HG02763 (cell line): ENCODE measurements at regions not wholly inside any gene's neighbourhood (a gene's known extent, or its start where the extent isn't known, plus 50 kb on each side); places are given as distances from the start of the nearest gene placed in this dataset.

ENCODE experiments used
- ATAC-seq: cut with Tn5 transposase; IDR thresholded peaks from one replicate; pipeline ENCODE4 v1.9.1; 2021; ENCODE audit warnings: mild to moderate bottlenecking, moderate library complexity; ENCODE audit not compliant: unreplicated experiment

DNA sequence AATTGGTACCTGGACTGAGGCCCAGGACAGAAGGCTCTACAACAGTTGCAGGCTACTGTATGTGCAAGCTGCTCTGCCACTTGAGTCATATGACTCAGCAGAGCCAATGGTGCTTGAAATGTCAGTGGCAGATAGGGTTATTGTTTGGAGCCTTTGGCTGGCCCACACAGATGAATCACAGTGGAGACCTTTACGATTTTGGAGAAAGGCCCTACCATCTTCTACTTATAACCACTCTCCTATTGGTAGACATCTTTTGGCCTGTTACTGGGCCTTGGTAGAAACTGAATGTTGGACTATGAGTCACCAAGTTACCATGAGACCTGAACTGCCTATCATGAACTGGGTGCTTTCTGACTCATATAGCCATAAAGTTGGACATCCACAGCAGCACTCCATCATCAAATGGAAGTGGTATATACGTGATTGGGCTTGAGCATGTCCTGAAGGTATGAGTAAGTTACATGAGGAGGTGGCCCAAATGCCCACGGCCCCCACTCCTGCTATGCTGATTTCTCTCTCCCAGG is 88.9 kb upstream of the NRXN1 start:
- no peak for ATAC-seq

- ATAC-seq = no peak
Measured at GRCh38 chr2:51111532-51111931, 79.6 kb upstream of the NRXN1 start.

DNA sequence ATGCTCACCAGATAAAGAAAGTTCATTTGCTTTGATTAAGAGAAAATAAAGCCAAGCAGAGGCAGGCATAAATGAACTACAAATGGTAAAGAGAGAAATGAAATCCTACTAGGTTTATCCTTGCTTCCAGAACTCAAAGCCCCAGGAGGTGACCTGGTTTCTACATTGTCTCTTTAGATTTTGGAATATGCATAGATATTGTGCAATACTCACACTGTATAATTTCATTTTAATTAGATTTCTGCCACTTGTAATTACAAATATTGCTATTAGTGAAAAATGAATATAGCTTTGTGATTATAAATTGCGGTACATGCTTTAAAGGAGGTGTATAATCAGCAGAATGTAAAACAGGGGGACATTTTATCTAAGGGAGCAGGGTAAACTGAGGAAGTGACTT is 76.9 kb upstream of the NRXN1 start:
- ATAC-seq = no peak

- ATAC-seq = no peak
Measured at GRCh38 chr2:51107841-51108240, 75.9 kb upstream of the NRXN1 start.

GRCh38 chr2:51105811-51106210 is 73.9 kb upstream of the NRXN1 start:
- ATAC-seq = no peak

DNA sequence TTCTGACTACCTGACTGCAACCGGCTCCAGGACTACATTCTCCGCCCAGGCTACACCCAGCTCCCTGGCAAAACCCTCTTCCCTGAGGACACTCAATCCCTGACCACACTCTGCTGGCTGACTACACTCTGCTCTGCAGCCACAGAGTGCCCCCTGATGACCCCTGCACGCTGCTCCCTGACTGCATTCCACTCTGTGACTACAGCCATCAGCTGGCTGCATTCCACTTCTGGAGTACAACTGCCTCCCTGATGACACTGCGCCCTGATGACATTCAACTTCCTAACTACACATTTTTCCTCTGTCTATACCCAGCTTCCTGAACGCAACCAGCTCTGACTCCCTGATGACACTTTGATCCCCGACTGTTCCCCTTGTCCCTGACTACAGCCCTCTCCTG is 71.3 kb upstream of the NRXN1 start:
- no peak for ATAC-seq

- no peak for ATAC-seq
Measured at GRCh38 chr2:51093016-51093415, 61.1 kb upstream of the NRXN1 start.

DNA sequence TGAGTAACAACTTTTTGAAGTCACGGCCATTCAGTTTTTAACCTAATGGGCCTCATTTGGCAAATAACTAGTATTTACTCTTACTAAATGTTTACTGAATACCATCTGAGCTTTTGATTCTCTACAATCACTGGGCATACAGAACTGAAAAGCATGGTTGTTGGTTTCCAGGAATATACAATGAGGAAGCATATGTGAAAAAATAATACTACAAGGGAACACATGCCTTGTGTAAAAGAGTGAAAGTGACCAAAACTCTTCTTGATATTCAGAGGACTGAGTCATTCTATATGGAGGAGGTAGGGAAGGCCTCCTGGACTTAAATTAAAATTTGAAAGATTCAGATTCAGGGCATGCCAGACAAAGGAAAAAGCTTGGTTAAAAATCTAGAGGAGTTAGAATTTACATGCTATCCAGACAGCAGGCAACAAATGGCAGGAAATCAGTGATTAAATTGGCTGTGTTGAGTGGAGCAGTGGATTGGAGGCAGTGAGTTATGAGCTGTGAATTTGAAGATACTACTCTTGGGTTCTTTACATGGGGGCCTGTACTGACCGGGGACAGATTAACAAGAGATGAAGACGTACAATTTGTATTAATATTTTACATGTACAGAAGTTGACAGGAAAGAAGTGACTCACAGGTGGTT is 53.6 kb upstream of the NRXN1 start:
- no peak for ATAC-seq

DNA sequence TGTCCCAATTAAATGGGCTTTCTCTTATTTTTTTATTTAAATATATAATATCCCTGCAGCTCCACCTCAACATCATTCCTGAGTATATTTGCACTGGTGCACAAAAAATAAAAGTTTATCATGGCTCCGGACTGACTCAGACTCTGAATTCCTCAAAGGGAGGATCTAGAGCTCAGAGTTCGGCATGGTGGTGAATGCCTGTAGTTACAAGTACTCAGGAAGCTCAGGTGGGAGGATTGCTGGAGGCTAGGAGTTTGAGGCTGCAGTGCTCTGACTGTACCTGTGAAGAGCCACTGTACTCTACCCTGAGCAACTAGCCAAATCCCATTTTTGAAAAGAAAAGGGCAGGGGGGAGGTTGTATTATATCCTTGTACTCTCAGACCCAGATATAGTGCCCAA is 52.8 kb upstream of the NRXN1 start:
- ATAC-seq = no peak
